GM21390 (cell line): ENCODE measurements at regions not wholly inside any gene's neighbourhood (a gene's known extent, or its start where the extent isn't known, plus 50 kb on each side); places are given as distances from the start of the nearest gene placed in this dataset.
"Not testable (repeated sequence)": the region's sequence is repeated elsewhere in the genome, so short reads cannot be mapped to it uniquely, and the experiment has no call there.

Source experiments
- ATAC-seq: cut with Tn5 transposase; IDR thresholded peaks from one replicate; pipeline ENCODE4 v1.9.1; 2021; ENCODE audit not compliant: unreplicated experiment

DNA sequence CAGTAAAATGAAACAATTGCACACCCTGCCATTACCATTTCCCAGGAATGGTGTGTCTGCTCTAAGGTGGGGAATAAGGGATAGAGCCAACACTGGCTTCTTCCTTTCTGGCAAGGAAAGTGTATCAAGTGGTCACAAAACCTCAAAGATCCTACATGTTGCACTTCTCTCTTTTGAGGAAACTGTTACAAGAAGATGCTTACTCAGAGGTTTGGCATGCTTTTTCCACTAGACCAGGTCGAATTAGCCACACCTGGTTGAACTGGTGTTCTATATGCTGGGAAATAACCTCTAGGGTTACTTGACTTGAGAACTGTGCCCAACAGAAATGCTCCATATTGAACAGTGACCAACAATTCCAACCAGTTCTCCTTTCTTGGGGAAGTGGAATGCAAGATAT, 102.9 kb downstream of the LRRN1 start:
- no peak for ATAC-seq

DNA sequence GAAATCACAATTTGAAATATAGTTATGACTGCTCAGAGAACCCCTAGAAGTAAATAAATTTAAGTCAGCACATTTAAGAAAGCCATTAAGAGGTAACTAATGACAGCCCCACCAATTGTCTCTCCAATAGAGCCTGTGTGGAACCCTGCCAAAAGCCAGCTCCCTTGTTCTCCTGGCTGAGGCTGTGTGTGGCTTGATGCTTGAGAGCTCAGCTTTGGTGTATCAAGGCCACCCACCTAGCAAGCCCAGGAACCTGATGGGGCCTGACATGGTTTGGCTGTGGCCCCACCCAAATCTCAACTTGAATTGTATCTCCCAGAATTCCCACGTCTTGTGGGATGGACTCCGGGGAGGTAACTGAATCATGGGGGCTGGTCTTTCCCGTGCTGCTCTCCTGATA, 106.9 kb downstream of the LRRN1 start:
- no peak for ATAC-seq

DNA sequence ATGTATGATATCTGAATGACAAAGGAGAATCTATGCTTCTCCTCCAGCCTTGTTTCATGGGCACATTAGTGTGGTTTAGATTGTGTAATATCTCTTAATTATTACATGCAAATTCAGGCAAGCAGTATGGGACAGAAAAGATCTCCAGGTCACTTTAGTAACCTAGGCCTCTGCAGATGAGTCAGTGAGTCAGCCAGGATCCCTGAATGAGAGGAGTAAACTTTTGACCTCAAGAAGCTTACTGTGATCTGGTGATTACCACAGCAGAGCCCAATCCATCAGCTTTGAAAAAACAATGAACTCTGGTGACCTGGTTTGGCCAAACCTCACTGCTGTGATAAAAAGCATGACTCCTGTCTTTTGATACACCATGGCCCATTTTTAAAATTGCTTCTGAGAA, 107.8 kb downstream of the LRRN1 start:
- no peak for ATAC-seq

DNA sequence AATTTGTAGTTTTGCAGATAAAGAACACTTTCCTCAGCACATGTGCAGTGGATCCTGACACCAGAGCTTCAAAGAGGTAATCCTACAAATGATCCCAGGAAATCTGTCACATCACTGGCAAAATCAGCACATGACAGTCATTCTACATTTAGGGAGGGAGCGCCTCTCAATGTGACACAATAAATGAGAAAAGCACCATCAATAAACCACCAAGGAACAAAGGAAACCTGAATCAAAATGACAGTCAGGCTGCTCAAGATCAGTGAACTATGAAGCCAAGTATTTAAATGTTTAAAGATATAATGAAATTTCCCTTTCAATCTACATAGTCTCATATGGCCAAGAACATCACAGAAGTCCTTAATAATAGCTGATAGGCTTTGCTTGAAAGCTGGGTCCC, 119.5 kb downstream of the LRRN1 start:
- ATAC-seq: no peak

DNA sequence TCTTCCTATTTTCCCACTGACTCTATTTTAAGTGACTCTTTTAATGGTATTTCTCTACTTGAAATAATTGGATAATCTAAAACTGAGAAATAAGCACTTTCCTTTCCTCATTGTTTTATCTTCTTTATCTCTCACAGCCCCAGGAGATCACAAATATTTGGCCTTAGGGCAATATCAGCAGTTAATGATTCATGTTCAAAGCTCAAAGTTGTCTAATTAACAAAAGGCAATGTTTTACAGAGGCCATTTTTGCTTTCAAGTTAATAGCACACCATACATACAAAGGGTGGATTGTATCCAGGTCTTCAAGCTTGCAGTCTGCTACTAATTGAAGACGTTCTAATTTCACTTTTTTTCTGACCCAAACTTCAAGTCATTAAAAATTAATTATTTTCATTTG, 120.1 kb downstream of the LRRN1 start:
- no peak for ATAC-seq

DNA sequence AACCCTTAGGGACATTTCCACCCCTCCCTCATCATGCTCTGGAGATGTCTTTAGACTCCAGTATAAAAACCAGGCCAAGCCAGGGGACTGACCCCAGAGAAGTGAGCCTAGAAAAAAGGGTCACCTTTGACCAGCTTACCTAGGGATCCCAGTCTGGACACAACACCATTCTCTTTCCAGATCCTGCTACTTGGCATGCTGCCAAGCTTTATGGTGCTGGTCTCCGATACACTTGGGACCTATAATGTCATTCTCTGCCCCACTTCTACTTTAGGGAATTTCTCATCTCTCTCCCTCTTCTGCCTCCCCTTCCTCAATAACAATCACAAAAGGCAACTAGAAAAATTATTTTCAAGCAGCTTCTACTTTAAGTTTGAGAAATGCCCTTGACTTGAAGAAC, 124.4 kb downstream of the LRRN1 start:
- ATAC-seq: no peak

DNA sequence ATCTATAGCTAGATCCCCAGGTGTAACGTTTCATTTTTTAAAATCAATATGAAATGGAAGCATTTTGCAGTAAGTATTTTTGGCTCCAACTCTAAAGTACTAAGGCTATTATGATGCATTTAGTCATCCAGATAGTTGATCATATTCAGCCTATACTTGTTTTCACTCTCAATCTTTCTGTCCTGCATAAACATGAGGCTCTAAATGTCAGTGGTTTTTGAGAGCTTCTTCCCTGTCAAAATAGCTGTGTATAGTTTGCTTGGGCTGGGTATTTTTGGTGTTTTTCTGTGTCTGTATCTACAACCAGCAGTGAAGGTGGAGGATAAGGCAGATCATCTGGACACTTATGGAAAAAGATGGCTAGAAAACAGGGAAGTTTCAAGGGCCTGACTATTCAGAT, 128.0 kb downstream of the LRRN1 start:
- no peak for ATAC-seq

DNA sequence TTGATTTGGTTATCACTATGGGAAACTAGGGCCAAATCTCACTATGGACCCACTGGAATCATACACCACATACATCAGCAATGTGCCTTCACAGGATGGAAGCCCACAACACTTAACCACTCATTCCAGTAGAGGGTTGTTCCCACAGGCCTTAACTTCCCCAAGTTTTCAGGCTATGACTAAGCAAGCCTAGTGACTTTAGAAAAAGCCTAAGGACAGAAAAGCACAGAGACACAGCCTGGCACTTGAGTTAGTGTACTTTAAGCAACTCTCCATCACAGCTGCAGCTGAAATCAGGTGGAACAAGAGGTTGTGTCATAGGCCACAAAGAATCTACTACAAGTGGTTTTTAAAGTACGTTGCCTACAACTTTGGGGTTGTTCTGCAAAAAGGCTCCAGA, 128.7 kb downstream of the LRRN1 start:
- ATAC-seq: no peak

DNA sequence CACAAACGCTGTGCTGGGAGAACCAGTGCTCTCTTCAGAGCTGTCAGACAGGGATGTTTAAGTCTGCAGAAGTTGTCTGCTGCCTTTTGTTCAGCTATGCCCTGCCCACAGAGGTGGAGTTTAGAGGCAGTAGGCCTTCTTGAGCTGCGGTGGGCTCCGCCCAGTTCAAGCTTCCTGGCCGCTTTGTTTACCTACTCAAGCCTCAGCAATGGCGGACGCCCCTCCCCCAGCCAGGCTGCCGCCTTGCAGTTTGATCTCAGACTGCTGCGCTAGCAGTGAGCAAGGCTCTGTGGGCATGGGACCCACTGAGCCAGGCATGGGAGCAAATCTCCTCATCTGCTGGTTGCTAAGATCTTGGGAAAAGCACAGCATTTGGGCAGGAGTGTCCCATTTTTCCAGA, 142.1 kb downstream of the LRRN1 start:
- not testable (repeated sequence) for ATAC-seq

DNA sequence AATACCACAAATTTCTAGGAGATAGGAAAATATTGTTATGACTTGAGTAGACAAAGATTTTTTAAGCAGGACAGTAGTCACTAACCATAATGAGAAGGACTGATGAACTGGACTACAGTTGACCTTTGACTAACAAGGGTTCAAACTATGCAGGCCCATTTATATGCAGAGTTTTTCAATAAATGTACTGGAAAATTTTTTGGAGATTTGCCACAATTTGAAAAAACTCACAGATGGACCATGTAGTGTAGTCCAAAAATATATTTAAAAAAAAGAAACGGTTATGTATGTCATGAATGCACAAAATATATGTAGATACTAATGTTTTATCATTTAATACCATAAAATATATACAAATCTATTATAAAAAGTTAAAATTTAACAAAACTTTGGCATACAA, 151.8 kb downstream of the LRRN1 start:
- ATAC-seq: no peak

DNA sequence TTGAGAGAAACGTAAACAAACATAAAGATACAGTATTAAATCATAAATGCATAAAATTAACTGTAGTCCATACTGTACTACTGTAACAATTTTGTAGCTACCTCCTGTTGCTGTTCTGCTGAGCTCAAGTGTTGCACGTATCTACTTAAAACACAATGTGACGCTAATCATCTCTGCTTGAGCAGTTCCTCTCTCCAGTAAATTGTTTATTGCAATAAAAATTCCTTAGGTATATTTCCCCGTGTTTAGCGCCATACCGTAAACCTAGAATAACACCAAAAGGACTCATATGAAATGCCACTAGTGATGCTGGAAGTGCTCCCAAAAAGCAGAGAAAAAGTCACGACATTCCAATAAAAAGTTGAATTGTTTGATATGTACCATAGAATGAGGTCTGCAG, 152.3 kb downstream of the LRRN1 start:
- no peak for ATAC-seq

DNA sequence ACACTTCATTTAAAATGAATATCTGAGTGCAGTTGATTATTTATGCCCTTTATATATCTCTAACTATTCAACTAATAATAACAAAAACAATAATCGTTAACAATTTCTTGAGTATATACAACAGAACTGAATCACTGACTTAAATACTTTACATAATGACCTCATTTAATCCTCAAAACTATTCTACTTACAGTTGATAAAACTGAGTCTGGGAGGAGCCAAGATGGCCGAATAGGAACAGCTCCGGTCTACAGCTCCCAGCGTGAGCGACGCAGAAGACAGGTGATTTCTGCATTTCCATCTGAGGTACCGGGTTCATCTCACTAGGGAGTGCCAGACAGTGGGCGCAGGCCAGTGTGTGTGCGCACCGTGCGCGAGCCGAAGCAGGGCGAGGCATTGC, 163.6 kb downstream of the LRRN1 start:
- not testable (repeated sequence) for ATAC-seq

DNA sequence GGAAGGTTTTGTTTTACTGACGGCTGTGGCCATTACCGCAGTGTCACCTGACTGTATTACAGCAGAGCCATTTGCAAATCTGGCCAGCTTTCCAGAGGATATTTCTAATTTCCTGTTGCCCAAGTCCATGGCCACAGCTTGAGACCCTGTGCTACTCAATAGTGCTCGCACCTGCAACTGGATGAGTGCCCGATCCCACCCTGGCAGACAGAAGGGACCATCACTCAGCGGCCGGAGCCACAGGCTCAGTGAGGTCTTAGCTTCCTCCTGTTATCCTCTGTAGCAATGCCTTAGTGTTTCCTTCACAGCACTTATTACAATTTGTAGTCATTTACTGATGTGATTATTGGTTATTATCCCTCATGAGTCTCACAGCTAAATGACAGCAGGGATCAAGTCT, 184.8 kb downstream of the LRRN1 start:
- no peak for ATAC-seq

DNA sequence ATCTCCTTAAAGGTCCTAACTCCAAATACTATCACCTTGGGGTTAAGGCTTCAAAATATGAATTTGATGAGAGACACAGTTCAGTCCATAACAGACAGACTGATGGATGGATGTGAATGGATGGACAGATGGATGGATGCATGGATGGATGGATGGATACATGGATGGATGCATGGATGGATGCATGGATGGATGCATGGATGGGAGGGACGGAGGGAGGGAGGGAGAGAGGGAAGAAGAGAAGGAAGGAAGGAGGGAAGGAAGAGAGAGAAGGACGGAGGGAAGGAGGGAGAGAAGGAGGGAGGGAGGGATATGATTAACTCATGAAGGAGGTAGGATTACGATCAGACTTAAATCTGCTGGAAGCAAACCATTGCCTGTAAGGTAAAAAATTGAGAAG, 192.4 kb downstream of the LRRN1 start:
- no peak for ATAC-seq

DNA sequence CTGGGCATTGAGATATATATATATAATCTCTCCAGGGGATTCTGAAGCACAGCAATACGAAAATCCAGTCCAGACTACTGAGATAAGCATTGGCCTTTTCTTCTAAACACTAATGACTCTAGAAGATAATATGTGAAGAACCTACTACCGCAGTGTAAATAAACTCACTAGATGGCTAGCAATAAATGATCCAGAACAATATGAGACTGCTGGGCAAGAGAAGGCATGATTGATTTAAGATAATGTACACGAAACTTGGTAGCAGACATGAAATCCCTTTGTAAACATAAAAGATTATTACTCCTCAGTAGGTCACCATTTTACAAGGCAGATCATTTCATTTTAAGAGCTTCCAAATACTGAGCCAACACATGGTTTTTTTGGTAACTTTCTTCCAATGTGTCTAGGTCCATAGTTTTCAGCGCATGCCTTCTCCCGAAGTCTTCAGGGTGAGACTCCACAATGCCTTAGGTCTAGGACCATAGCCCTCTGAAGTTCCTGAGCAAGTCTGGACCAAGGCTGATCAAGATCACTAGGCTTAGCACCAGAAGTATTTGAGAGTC, 193.2 kb downstream of the LRRN1 start:
- no peak for ATAC-seq

DNA sequence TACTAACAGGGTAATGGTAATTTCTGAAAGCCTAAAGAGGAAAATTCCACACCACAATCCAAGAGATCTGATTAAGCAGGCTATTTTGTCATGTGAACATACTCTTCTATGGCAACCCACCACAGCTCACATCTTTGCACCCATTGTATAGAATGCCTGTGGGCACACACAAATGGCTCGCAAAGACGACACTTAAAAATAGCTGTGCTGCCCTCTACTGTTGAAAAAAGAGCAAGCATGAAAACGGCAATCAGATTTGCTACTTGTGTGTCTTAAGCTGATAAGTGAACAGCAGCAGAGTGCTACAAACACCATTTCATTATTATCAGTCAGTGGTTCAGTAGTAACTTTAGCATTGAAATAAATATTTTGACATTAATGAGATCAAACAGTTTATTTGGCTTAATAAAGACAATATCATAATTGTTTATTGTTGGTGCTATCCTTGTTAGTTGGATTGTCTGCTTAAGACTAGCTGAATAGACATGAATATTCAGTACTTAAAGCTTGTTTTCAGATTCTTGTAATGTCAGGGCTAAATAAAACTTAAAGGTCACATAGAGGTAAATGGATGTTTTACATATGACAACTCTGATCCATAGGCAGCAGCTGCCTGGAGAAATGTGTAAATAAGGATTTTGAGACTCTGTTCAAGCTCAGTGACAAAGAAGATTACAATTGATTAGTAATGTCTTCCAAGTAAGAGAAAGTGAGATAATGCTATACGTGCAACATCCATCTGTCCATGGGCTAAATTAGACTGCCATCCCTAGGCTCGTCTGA, 199.1 kb downstream of the LRRN1 start:
- ATAC-seq: peak; percentile 91

DNA sequence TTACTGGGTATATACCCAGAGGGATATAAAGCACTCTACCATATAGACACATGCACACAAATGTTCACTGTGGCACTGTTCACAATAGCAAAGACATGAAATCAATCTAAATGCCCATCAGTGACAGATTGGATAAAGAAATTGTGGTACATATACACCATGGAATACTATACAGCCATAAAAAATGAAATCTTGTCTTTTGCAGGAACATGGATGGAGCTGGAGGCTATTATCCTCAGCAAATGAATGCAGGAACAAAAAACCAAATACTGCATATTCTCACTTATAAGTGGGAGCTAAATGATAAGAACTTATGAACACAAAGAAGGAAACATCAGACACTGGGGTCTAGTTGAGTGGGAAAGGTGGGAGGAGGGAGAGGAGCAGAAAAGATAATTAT, 200.1 kb downstream of the LRRN1 start:
- not testable (repeated sequence) for ATAC-seq

DNA sequence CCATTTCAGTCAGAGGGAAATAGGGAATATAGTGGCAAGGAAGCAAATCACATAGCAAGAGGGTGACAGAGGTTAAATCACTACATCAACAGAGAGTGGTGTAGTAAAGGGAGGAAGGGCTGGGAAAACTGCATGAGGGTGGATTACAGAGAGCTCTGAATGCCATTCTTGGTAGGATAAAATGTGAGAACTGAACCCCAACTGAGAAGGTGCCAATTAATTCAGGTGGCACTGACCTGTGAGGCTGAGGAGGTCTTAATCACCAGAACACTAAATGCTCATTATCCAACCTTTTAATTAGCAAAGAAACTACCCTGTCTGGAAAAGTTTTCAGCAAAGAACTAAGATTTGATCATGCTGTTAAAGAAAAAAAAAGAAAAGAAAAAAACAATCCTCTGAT, 202.7 kb downstream of the LRRN1 start:
- no peak for ATAC-seq

DNA sequence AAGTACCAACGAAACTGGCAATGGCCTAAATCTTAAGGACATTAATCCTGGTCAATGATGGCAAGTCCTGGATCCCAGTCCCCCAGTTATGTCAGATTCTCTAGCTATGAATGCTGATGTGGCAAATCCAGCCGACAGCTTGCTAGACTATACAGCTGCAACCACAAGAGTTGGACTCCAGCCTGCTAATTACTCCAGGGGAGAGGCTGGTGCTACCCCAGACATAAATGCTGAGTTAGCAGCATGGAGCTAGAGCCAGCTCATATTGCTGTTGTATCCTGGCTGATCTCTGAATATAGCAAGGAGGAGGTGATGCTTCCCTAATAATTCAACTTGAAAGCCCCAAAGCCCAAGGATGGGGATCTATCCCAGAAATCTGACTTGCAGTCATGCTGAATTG, 207.1 kb downstream of the LRRN1 start:
- no peak for ATAC-seq

DNA sequence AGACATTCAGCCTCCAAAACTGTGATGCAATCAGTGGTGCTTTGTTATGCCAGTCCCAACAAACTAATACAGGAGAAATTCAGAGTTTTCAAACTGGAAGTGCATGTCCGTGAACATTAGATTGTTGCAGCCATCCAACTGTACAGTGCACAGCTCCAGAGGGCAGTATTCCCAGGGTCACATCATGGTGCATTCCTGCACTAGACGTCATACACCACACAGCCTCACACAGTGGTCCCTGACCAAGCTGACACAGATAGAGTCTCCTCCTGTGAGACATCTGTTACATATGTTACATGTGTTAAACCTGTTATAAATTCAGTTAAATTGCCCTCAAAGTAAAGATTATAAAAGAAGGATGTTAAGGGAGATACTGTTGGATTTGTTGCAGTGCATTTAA, 209.0 kb downstream of the LRRN1 start:
- ATAC-seq: no peak

DNA sequence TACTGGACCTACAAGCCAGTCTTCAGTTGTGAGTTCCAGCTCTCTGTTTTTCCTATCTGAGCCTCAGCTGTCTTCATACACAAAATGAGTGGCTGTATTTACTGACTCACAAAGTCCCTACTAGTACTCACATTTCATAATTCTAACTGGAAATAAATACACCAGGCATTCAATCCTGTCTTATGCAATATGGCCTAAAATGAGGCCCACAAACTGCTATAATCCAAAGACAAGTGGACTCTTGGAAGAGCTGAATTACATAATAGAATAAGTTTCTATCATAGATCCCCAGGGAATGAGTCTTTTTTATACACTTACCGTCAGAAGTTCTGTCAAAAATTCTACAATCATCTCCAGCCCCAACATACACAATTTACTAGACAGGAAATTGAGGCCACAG, 211.9 kb downstream of the LRRN1 start:
- no peak for ATAC-seq

DNA sequence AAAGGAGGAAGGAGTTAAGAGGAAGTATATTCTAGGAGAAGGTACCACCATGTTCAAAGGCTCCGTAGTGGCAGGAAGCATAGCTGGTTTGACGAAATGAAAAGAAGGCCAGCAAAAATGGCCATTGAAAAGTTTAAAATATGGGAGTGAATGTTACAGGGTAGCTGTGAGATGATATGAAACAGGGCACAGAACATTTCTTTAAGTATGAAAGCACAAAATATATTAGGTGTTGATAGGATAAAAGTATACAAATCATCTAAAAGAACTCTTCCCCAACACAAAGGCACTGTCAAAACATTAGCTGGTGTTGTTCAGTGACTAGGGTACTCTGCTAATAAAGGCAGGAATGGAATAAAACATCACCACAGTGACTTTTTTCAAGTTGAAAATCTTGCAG, 216.2 kb downstream of the LRRN1 start:
- no peak for ATAC-seq

DNA sequence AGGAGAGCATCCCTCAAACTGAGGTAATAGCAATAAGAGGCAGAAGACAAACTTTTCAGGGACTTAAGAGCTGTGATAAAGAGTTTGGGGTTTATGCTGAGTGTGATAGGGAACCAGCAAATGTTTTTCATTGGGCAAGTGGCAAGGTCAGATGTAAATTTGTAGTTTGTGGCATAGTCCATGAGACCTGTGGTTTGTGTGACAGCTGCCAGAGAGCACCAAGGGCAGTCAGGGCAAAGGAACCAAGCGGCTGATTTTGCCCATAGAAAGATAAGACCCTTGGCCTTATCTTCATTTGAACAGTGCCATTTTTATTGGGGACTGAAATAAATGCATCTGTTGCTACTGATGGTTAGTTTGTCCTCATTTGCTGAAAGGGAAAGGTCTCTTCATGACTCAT, 220.3 kb downstream of the LRRN1 start:
- ATAC-seq: no peak
